Colonic mucosa (tissue), 4 donors: ENCODE measurements at regions not wholly inside any gene's neighbourhood (a gene's known extent, or its start where the extent isn't known, plus 50 kb on each side); places are given as distances from the start of the nearest gene placed in this dataset.

ENCODE experiments used
- DNase-seq: peaks from one replicate; pipeline ENCODE4 v3.0.0-alpha.2; 2020
- H3K27ac ChIP-seq: fragments of 200-600 bp; one replicate; pipeline ENCODE4 v1.8.0; 2021
- H3K27me3 ChIP-seq: fragments of 200-600 bp; one replicate; pipeline ENCODE4 v1.8.0; 2021
- H3K36me3 ChIP-seq: fragments of 200-600 bp; one replicate; pipeline ENCODE4 v1.8.0; 2021
- H3K4me1 ChIP-seq: fragments of 200-600 bp; one replicate; pipeline ENCODE4 v1.8.0; 2021; ENCODE audit warnings: mild to moderate bottlenecking
- H3K4me3 ChIP-seq: fragments of 200-600 bp; one replicate; pipeline ENCODE4 v1.8.0; 2021
- H3K9ac ChIP-seq, 2 donors: one replicate each; pipeline ENCODE4 v1.7.0; 2013; ENCODE audit warnings: control low read depth in 2 of 2, low read depth in 2 of 2, low read length in 2 of 2
- H3K9me3 ChIP-seq: fragments of 200-600 bp; one replicate; pipeline ENCODE4 v1.8.0; 2021
- CTCF ChIP-seq: fragments of 200-600 bp; IDR thresholded peaks from one replicate; pipeline ENCODE4 v1.8.0; 2022; ENCODE audit warnings: antibody characterized with exemption, mild to moderate bottlenecking
- intact Hi-C: fragments of 100-400 bp; cut with DNase I; formaldehyde crosslinking; loops from one replicate; pipeline ENCODE4 v1.14.1; 2022
- donor health status: healthy.
- donor health status: DM: no; HTN: no; CAD: no.
- donor health status: DM: no; HTN: no; CAD: no.

GRCh38 chr17:77515227-77515626 is 374.5 kb downstream of the SEC14L1 start:
- Histone ChIP-seq H3K27ac (no peak overlapping the region), H3K4me1 (no peaks in the 10 kb centered on the region)

GRCh38 chr17:77516902-77517301 is 376.1 kb downstream of the SEC14L1 start:
- TF ChIP-seq CTCF: no peak
- intact Hi-C loops: no loop called here
- Histone ChIP-seq H3K9ac (no peak overlapping the region), H3K9me3 (no peaks in the 10 kb centered on the region), H3K27ac (no peak overlapping the region), H3K4me3 (no peak overlapping the region), H3K36me3 (no peaks in the 10 kb centered on the region), H3K27me3 (no peaks in the 10 kb centered on the region), H3K4me1 (no peaks in the 10 kb centered on the region)
- DNase-seq: no peak

More at GRCh38 chr17:77515227-77515626, 374.5 kb downstream of the SEC14L1 start:
- Histone ChIP-seq H3K9me3 (no peaks in the 10 kb centered on the region), H3K36me3 (no peaks in the 10 kb centered on the region), H3K27me3 (no peaks in the 10 kb centered on the region), H3K4me3 (no peak overlapping the region), H3K9ac (no peak overlapping the region)
- intact Hi-C loops: no loop called here
- TF ChIP-seq CTCF: no peak
- DNase-seq: no peak

- H3K9me3 ChIP-seq: no peaks in the 10 kb centered on the region
- no peaks in the 10 kb centered on the region for H3K36me3 ChIP-seq
- H3K27ac ChIP-seq: no peak overlapping the region
- no peak for TF ChIP-seq CTCF
- intact Hi-C loops: no loop called here
- H3K9ac ChIP-seq: no peak overlapping the region
- no peak overlapping the region for H3K4me3 ChIP-seq
- no peak for DNase-seq
- H3K4me1 ChIP-seq: no peaks in the 10 kb centered on the region
- H3K27me3 ChIP-seq: no peaks in the 10 kb centered on the region
Measured at GRCh38 chr17:77521076-77521475, 380.3 kb downstream of the SEC14L1 start.

- intact Hi-C loops: no loop called here
Measured at GRCh38 chr17:77523540-77523939, 382.8 kb downstream of the SEC14L1 start.

GRCh38 chr17:77526259-77526711 is 385.5 kb downstream of the SEC14L1 start:
- Histone ChIP-seq H3K9ac (no peak overlapping the region), H3K4me3 (no peak overlapping the region), H3K27me3 (peaks cover 15% of the 10 kb centered on the region), H3K9me3 (no peaks in the 10 kb centered on the region), H3K27ac (no peak overlapping the region), H3K36me3 (no peaks in the 10 kb centered on the region), H3K4me1 (no peaks in the 10 kb centered on the region)
- DNase-seq: no peak
- no peak for TF ChIP-seq CTCF
- intact Hi-C loops: no loop called here

More at GRCh38 chr17:77523540-77523939, 382.8 kb downstream of the SEC14L1 start:
- H3K27me3 ChIP-seq: peaks cover 5% of the 10 kb centered on the region
- no peaks in the 10 kb centered on the region for H3K4me1 ChIP-seq
- H3K9me3 ChIP-seq: no peaks in the 10 kb centered on the region
- H3K27ac ChIP-seq: no peak overlapping the region
- no peak for DNase-seq
- H3K9ac ChIP-seq: no peak overlapping the region
- no peak overlapping the region for H3K4me3 ChIP-seq
- no peaks in the 10 kb centered on the region for H3K36me3 ChIP-seq
- TF ChIP-seq CTCF: no peak
